ENCODE measurements at regions not wholly inside any gene's neighbourhood (a gene's known extent, or its start where the extent isn't known, plus 50 kb on each side); places are given as distances from the start of the nearest gene placed in this dataset.

- TF ChIP-seq CTCF (conservative IDR thresholded peaks at IDR 0.05; ENCODE audit: low read length) (no peak), EZH2phosphoT487 (IDR thresholded peaks at IDR 0.05; ENCODE audit: borderline replicate concordance) (no peak)
Measured at GRCh38 chr4:123257591-123257990, 139.0 kb upstream of the SPRY1 start.

Measured in Loucy (cell line).